T-helper 2 cell (primary cell): ENCODE measurements at regions not wholly inside any gene's neighbourhood (a gene's known extent, or its start where the extent isn't known, plus 50 kb on each side); places are given as distances from the start of the nearest gene placed in this dataset.

Experiments used
- DNase-seq, 5 experiments: peaks; one replicate each; pipeline versions ENCODE4 v3.0.0 to v3.0.0-alpha.2; 2012 to 2022

DNA sequence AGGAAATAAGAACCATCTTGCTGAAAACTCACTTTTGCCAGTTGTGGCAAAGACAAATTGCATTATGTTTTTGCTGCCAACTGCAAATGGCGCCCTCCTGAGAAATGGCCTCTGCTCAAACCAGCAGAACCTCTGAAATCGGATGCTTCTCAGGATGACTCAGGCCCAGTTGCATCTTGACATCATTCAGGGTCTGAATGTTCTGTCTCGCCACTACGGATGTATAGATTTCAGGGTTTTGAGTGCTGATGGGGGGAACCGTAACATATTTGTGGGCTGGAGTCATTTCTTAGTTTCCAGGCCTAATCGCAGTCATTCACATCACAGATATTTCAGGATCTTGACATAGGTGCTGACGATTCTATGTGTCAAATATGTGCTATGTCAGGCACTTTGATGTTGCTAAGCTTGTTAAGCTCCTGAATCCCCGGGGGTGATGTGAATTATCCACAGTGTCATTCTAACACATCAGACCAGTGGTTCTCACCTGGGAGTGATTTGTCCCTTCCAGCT, 207.1 kb downstream of the NFATC2 start:
- DNase-seq, result peak in 1 of 5 experiments; percentile 84

DNA sequence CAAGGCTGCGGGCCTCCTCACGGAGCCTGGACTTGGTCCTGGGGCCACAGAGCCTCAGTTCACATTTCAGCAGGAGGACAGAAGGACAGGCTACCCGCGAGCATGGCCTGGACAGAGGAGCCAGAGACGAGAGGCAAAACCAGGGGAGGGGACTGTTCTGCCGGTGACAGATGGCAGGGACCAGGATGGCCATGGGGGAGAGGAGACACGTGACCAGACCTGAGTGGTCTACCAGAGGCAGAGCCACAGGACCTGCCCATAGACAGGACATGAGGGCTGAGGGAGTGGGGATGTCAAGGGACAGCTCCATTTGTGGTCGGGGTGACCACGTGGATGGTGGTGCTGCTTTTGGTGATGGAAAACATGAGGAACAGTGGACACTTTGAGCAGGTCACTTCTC, 207.9 kb downstream of the NFATC2 start:
- no peak for DNase-seq

DNA sequence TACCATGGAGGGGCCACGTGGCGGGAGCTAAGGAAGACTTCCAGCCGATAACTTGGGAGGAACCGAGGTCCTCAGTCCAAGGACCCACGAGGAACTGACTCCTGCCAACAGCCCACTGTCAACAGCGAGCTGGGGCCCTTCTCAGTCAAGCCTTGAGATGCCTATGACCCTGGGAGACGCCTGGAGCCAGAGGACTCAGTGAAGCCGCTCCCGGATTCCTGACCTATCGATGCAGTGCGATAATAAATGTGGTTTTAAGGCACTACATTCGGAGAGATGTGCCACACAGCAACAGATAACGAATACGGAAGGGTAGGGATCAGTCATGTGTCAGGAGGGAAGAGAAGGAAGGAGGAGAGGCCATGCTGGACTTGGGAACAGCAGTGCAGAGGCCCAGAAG, 208.5 kb downstream of the NFATC2 start:
- no peak for DNase-seq

DNA sequence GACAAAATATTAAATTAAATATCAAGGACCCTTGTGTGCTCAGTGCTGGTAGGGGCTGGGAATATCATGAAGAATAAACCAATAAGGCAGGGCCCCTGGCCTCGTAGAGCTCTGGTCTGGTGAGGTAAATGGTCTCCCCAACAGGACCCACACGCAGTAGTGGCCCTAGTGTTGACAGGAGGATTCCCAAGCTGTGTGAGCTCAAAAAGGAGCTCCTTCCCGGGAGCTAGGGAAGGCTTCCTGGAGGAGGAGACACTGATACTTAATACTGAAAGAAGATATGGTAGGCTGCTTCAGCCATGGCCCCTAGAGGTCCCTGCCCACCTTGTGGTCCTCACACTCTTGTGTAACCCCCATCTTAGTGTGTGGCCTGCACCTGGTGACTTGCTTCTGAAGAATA, 209.1 kb downstream of the NFATC2 start:
- DNase-seq, result no peak

DNA sequence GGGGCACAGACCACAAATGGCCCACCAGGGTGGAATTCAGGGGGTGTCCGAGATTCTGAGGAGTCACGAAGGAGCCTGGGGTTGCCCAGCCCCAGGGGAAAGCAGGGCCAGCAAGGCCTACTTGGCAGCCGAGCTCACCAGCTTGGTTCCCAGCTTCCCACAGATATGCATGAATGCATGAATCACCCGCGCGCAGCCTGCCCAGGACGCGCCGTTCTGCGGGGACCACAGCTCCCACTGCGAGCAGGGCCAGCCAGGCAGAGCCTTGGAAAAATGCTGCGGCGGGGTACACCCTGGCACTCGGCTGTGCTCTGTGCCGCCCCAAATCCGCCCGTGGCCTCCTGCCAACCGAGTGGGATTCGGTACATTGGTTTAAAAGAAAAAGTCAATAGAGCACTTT, 211.0 kb downstream of the NFATC2 start:
- DNase-seq, result no peak

DNA sequence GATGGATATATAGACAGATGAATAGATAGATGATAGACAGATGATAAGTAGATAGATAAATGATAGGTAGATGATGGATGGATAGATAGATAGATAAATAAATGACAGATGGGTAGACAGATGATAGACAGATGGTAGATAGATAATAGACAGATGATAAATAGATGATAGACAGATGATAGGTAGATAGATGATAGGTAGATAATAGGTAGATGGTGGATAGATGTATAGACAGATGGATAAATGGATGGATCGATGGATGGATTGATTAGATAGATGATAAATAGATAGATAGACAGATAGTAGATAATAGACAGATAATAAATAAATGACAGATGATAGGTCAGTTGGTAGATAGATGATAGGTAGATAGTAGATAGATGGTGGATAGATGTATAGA, 212.7 kb downstream of the NFATC2 start:
- no peak for DNase-seq

DNA sequence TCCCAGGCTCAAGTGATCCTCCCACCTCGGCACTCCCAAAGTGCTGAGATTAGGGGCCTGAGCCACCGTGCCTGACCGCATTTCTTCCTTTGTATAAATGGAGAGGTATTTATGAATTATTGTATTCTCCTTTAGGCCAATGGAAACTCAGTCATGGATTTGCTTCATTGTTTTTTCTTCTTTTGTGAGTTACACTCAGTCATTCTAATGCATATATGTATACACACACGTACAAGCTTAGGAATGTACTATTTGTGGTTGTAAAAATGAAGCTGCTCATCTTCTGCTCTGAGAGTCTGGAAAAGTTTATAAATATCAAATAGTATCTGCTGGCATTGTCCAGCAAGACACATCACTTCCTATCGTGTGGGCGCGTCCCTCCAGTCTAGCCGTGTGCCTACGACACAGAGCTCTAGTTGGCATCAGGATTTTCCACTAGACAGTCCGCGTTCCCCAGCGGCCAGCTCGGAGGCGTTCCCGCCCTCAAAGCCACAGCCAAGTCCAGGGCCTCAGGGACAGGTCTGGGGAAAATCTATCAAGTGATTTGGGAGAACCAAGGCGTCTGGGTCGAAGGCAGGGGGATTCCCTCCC, 215.2 kb downstream of the NFATC2 start:
- DNase-seq, result no peak

DNA sequence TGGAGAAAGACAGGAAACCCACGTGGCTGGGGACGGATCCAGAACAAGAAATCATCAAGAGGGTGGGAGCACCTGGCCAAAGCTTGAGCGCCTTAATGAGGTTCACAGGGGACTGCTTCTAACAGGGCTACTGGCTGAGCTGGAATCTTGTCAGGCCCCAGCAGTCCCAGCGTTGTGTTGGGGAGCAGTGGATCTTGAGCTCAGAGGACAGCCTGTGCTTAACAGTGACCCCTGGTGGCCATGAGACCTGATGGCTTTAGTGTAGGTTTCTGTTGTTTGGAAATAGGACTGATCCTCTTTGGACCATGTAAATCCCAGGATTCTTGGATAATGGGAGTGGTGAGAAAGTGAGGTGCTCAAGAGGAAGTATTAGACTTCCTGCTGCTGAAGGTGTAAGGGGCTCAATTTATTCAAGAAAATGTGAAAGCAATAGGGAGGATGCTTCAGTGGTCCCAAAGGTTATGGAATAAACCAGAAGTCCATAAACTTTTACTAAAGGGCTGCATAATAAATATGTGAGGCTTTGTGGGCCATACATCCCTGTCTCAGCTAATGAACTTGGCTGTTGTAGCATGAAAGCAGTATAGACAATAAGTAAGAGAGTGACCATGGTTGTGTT, 216.2 kb downstream of the NFATC2 start:
- DNase-seq, result peak in 4 of 5 experiments; percentile 8 to 44 (median 20)

DNA sequence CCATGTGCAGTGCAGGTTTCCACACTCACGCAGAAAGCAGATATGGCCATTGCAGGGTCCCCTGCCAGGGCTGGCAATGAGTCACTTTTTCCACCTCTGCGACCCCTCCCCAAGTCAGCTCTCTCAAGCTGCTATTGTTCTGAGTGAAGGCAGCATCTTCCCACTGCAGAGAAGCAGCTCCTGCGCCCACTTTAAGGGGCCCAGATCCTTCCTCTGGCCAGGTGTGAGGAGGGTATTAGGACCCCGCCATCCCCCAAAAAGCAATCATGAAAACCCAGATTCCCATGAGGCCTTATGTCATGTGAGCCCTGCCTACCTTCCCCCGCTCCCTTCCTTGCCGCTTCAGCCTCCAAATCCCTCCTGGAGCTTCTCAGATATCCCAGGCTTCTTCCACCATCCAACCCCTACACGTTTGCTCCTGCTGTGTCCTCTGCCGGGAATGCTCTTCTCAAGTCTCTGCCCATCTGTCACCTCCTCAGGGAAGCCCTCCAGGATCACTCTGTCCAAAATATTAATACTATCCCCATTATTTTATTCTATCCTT, 220.3 kb downstream of the NFATC2 start:
- no peak for DNase-seq

DNA sequence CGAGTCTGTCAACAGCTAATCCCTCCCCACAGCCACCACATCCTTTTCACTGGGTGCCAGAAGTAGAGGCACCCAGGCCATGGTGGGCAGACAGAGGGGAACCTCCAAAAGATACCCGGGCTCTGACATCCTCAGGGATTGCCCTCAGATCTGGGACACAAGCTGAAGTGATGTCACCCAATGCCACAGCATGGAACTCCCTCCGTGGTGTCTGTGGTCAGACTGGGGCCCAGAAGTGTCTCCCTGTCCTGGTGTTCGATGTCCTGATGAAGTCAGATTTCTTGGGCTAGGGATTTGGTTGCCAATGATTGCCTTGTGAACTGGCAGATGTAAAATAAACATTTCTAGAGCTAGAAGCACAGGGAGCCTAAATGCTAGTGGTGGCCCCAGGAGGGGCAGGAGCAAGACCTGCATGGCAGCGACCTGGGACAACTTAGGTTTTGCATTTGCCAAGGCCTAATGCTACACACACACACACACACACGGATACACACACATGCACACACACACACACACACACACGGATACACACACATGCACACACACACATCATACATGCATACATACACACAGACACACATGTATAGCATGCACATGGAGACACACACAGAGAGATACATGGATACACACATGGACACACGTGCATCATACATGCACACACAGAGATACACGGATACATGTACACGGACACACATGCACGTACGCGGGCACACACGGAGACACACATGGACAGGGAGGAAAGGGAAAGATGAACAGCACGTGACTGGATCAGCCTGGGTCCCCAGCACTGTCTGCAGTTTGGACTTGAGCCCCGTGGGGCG, 221.0 kb downstream of the NFATC2 start:
- no peak for DNase-seq

DNA sequence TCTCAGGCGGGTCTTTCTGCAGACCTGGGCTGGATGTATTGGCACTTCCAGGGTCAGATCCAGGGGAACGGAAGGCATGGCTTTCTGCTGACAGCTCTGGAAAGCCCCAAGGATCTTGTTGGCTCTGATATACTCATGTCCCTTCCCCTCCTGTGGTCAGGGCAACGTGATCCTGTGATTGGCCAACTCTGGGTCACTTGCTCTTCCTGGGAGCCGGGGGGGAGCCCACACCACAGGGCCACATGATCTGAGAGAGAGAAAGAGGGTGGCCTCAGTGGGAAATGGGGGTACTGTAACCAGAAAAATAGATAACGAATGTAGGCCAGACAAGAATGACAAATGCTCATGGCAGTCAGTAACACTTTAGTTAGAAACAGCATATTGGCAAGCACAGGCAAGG, 223.0 kb downstream of the NFATC2 start:
- no peak for DNase-seq

DNA sequence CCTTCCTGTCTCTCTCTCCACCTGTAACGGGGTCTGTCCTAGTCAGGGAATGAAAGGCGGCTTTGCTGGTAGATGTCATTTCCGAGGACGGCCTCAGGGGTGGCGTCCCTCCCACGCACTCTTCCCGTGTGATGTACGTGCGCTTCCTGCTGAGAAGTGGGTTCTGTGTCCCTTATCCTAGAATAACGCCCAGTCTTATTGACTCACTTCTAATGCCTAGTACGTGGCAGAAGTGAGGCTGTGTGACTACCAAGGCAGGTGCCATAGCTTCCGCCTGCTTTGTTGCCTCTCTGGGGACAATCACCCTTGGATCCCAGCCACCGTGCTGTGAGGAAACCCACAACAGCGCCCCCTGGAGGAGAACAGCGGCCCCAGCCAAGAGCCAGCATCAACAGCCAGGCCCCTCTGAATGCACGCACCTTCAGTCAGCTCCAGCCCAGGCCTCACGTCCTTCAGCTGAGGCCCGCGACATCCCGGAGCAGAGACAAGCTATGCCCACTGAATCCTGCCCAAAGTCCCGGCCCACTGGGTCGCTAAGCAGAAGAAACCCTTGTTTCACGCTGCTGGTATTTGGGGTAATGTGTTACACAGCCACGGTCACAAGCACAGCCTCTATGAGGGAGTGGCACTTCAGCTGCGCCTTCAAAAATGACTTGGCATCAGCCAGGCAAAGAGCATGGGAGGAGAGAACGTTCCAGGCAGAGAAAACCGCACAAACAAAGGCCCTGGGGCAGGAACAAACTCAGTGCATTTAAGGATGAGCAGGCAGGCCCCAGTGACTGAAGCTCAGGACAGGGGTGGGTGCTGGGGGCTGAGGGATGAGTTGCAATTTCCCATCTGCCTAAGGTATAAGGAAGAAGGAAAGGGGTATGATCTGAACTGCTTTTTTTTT, 224.2 kb downstream of the NFATC2 start:
- DNase-seq, result peak; percentile 17 to 40 (median 35)

DNA sequence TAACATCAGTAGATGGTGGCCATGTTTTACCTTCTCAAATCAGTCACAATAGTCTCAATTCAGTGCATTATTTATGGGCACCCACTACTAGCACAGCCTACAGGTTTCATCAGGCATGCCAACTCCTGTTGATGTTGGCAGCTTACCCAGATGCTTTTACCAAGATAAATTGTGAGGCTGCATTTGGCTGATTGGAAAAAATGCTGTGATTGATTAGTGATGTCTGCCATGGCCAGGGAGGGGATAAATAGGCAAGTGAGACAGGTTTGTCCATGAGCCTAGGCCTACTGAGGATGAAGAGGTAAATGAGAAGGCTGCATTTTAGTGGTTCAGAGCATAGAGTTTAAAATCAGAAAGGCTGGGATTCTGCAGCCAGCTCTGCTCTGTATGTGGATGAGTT, 227.1 kb downstream of the NFATC2 start:
- no peak for DNase-seq

DNA sequence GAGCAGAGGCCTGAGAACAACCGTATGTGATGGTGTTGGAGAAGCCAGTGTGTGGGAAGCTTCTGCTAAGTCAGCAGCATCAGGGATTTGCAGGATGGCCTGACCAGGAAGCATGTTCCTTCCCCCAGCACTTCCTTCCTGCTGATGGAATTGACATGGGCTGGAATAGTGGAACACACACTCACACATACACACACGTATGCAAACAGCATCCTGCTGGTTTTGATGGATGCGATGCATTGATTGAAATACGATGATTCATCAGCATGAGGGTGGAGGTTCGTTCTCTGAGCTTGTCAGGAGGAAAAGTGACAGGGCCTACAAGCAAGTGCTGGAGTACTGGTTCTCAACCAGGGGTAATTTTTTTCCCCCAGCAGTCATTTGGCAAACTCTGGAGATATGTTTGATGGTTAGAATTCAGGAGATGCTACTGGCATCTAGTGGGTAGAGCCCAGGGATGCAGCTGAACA, 229.1 kb downstream of the NFATC2 start:
- DNase-seq, result no peak

DNA sequence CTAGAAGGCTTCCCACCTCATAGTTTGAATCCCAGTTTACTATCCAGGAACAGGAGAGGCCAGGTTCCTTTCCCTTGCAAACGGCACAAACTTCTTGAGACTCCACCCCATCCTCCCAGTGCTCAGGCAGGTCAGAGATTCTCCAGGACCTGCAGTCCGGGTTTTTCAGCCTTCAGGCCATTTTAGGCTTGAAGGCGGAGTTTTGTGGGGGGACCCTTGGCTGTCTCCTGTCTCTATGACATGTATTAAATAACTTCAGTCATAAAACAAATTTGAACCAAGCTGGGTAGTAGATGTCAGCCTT, 230.1 kb downstream of the NFATC2 start:
- no peak for DNase-seq

DNA sequence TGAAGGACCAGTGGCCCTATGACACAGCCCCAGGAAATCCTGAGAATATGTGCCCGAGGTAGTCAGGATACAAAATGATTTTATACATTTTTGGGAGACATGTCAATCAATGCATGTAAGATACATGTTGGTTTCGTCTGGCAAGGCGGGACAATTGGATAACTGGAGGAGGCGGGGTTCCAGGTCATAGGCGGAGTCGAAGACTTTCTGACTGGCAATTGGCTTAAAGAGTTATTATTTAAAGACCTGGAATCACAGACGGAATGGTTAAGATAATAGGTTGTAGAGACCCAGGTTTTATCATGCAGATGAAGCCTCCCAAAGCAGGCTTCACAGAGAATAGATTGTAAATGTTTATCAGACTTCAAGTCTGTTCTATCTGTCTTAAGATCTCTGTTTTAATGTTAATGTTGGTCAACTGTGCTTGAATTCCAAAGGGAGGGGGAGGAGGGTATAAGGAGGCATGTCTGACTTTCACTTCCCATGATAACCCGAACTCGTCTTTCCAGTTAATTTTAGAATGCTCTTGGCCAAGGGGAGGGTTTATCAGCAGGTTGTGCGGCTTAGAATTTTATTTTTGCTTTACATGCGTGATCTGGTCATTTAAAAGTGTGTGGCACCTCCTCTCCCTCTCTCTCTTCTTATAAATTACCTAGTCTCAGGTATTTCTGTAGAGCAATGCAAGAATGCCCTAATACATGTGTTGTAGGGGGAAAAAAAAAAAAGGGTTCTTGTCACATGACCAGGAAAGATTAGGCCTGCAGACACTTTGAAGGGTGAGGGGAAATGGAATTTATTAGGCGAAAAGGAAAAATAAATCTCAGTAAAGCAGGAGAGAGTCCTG, 230.7 kb downstream of the NFATC2 start:
- no peak for DNase-seq

DNA sequence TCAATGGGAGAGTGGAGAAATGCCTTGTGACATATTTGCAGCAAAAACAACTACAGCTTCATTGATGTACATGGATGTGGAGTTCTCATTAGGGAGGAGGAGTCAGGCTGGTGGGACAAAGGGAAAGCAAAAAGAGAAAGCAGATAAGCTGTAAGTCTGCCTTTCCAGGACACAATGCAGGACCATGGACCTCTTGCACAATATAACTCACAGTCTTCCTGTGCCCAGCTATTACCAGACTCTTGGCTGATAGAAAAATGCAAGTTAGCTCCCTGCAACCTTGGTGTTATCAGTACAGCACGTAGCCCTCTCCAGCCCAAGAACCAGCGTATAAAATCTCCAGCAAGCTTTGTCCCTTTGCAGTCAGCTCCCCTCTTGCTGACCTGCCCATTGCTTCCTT, 232.3 kb downstream of the NFATC2 start:
- DNase-seq, result no peak

DNA sequence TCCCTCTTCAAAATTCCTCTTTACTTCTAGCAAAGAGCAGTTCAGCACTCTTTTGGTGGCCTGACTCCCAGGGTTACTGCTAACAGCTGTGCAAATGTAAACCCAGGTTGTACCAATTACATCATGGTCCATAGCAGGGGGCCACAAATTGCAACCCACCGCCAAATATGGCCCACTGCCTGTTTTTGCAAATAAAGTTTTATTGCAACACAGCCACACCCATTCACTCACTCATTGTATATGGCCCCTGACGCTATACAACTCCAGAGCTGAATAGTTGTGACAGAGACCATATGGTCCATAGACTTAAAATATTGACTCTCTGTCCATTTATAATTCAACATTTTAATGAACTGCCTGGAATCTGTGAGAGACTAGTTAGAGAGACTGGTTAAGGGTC, 233.4 kb downstream of the NFATC2 start:
- DNase-seq, result no peak

DNA sequence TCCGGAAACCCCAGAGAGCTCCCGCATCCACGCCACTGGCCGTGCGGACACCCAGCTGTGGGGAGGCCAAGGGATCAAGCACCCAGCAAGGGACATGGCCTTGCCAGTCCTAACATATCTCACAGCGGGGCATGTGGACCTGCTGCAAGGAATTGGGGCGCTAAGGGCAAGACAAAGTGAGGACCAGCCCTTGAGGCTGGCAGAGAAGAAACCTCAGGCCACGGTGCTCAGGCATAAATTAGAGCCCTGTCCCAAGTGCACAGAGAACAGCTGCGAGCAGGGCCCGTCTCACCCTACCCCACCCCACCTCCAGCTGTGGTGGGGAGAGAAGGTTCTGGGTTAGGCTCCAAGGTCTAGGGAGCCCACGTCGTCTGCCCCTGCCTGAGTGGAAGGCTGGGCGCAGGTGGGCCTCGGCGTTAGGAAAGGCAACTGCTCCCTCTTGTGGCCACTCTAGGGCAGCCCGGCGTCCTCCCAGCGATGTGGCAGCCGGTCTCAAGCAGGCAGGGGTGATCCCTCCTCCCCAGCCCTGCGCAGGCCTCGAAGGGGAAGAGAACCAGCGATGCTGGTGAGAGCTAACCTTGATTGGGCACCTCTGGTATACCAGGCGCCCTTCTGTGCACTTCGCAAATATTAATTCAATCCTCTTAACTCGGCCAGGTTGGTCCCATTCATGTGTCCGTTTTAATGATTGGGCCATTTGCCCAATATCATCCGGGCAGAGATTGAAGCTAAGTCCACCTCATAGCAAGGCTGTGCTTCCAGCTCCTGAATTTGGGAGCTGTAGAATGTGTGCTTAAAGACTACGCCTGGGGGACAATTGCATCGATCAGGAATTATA, 235.8 kb downstream of the NFATC2 start:
- peak; percentile 30 to 66 (median 56) for DNase-seq

DNA sequence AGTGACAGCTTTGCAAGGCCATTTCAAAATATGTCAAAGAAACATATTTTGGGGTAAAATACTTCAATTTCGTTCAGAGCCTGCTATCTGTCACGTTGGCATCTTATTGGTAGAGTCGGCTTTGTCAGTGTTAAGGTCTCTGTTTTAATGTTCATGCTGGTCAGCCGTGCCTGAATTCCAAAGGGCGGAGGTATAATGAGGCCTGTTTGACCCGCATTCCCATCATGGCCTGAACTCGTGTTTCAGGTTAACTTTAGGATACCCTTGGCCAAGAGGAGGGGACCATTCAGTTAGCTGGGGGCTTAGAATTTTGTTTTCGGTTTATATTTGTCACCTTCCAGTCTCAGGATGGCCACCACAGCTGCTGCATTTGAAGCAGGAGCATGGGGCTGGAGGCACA, 236.4 kb downstream of the NFATC2 start:
- no peak for DNase-seq
